A673 (cell line): ENCODE measurements at regions not wholly inside any gene's neighbourhood (a gene's known extent, or its start where the extent isn't known, plus 50 kb on each side); places are given as distances from the start of the nearest gene placed in this dataset.

ENCODE experiments used
- CTCF ChIP-seq: fragments of 300-800, 200-600 bp; sonication (generic); conservative IDR thresholded peaks from 2 replicates; pipeline ENCODE4 v1.5.1; 2017; ENCODE audit warnings: low read depth, mild to moderate bottlenecking, antibody characterized with exemption, low read length, moderate library complexity, mixed read lengths
- EZH2 ChIP-seq: fragments of 200-600 bp; sonication (generic); IDR thresholded peaks from 2 replicates; pipeline ENCODE4 v1.6.1; 2017; ENCODE audit warnings: borderline replicate concordance, low read depth, mild to moderate bottlenecking, mixed read lengths, antibody characterized with exemption, low read length; ENCODE audit not compliant: poor library complexity, severe bottlenecking

GRCh38 chr9:107566611-107567061 lies 77.1 kb upstream of the KLF4 start:
- no peak for TF ChIP-seq CTCF
- TF ChIP-seq EZH2, result no peak
